GM18505 (cell line): ENCODE measurements at regions not wholly inside any gene's neighbourhood (a gene's known extent, or its start where the extent isn't known, plus 50 kb on each side); places are given as distances from the start of the nearest gene placed in this dataset.
"Not testable (repeated sequence)": the region's sequence is repeated elsewhere in the genome, so short reads cannot be mapped to it uniquely, and the experiment has no call there.

Experiments
- ATAC-seq: cut with Tn5 transposase; IDR thresholded peaks from one replicate; pipeline ENCODE4 v1.9.1; 2021; ENCODE audit not compliant: unreplicated experiment
- POLR2A ChIP-seq: IDR thresholded peaks from 4 replicates; pipeline ENCODE4 v1.6.1; 2011; ENCODE audit warnings: borderline replicate concordance; ENCODE audit not compliant: insufficient read depth, insufficient read length; ENCODE audit errors: extremely low read depth

GRCh38 chr6:80530103-80530502, 423.6 kb downstream of the BCKDHB start:
- no peak for TF ChIP-seq POLR2A
- no peak for ATAC-seq

- ATAC-seq: no peak
- TF ChIP-seq POLR2A: no peak
Observed at GRCh38 chr6:80528115-80528514, 421.6 kb downstream of the BCKDHB start.

- no peak for ATAC-seq
- no peak for TF ChIP-seq POLR2A
Observed at GRCh38 chr6:80527552-80528052, 421.1 kb downstream of the BCKDHB start.

GRCh38 chr6:80523531-80523997, 417.1 kb downstream of the BCKDHB start:
- TF ChIP-seq POLR2A: no peak
- no peak for ATAC-seq

- no peak for TF ChIP-seq POLR2A
- ATAC-seq: no peak
Observed at GRCh38 chr6:80523010-80523409, 416.5 kb downstream of the BCKDHB start.

- no peak for ATAC-seq
Observed at GRCh38 chr6:80522576-80522975, 416.1 kb downstream of the BCKDHB start.

GRCh38 chr6:80519811-80520594, 413.5 kb downstream of the BCKDHB start:
- ATAC-seq: no peak
- no peak for TF ChIP-seq POLR2A

More at GRCh38 chr6:80522576-80522975, 416.1 kb downstream of the BCKDHB start:
- TF ChIP-seq POLR2A: no peak

GRCh38 chr6:80517525-80517924, 411.1 kb downstream of the BCKDHB start:
- no peak for TF ChIP-seq POLR2A
- no peak for ATAC-seq

GRCh38 chr6:80510521-80510920, 404.1 kb downstream of the BCKDHB start:
- ATAC-seq: not testable (repeated sequence)

GRCh38 chr6:80508885-80509630, 402.6 kb downstream of the BCKDHB start:
- no peak for TF ChIP-seq POLR2A
- ATAC-seq: no peak

- ATAC-seq: no peak
- TF ChIP-seq POLR2A: no peak
Observed at GRCh38 chr6:80504882-80505281, 398.4 kb downstream of the BCKDHB start.

- no peak for TF ChIP-seq POLR2A
- ATAC-seq: no peak
Observed at GRCh38 chr6:80503660-80504059, 397.2 kb downstream of the BCKDHB start.

GRCh38 chr6:80502871-80503270, 396.4 kb downstream of the BCKDHB start:
- ATAC-seq: no peak
- no peak for TF ChIP-seq POLR2A

- no peak for ATAC-seq
- no peak for TF ChIP-seq POLR2A
Observed at GRCh38 chr6:80501636-80502035, 395.2 kb downstream of the BCKDHB start.

- not testable (repeated sequence) for ATAC-seq
Observed at GRCh38 chr6:80497696-80498486, 391.4 kb downstream of the BCKDHB start.
